ENCODE measurements at regions not wholly inside any gene's neighbourhood (a gene's known extent, or its start where the extent isn't known, plus 50 kb on each side); places are given as distances from the start of the nearest gene placed in this dataset.

DNA sequence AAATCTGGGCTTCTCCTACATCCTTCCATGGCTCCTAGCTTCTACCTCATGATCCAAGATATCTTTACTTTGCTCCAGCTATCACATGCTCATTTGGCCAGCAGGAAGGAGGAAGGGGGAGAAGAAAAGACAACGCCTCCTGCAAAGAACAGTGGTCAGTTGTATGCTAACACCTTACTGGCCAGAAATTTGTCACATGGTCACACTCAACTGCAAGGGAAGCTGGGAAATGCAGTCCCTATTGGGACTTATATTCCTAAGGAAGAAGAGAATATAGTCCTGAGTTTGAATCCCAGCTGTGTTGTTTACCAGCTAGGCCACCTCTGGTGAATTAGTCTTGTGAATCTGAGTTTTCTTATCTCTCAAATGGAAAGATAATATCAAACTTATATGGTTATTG lies 272.0 kb downstream of the BLID start:
- WGBS, 2 donors: 81 to 87% methylated on average over 1 of the region's 1 CpG

DNA sequence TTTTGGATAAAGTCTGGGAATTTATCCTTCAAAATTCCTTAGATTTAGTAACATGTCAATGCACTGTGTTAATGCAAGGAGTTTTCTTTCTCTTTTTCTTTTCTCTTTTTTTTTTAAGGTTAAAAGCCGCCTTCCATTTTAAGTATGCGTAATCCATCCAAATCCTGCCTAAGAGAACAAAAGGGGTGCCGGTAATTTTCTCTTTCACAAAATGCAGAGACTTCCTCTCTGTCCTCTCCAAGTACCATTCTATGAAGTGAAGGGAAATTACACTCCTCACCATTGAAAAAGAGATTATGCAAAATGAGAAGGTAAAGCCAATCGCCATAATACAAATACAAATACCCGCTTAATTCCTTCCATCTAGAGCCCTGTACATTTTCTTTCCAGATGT lies 273.8 kb downstream of the BLID start:
- TF ChIP-seq, protein P1, sequence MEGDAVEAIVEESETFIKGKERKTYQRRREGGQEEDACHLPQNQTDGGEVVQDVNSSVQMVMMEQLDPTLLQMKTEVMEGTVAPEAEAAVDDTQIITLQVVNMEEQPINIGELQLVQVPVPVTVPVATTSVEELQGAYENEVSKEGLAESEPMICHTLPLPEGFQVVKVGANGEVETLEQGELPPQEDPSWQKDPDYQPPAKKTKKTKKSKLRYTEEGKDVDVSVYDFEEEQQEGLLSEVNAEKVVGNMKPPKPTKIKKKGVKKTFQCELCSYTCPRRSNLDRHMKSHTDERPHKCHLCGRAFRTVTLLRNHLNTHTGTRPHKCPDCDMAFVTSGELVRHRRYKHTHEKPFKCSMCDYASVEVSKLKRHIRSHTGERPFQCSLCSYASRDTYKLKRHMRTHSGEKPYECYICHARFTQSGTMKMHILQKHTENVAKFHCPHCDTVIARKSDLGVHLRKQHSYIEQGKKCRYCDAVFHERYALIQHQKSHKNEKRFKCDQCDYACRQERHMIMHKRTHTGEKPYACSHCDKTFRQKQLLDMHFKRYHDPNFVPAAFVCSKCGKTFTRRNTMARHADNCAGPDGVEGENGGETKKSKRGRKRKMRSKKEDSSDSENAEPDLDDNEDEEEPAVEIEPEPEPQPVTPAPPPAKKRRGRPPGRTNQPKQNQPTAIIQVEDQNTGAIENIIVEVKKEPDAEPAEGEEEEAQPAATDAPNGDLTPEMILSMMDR (IDR thresholded peaks at IDR 0.05): no peak
- TF ChIP-seq POLR2A (IDR thresholded peaks at IDR 0.05): no peak
- no peak for DNase-seq (ENCODE audit: low spot score in 2 of 2)
- no peak overlapping the region for H3K4me3 ChIP-seq (ENCODE audit: low read depth, poor library complexity, severe bottlenecking)
- intact Hi-C loops (cut with DNase I; ENCODE audit: low total_unique reads): no loop called here
- 79 to 85% methylated on average over 5 of the region's 5 CpGs for WGBS, 2 donors

More for the DNA sequence above, 272.0 kb downstream of the BLID start:
- DNase-seq (ENCODE audit: low spot score in 2 of 2): no peak
- H3K4me3 ChIP-seq (ENCODE audit: low read depth, poor library complexity, severe bottlenecking): no peak overlapping the region
- no peak for TF ChIP-seq POLR2A (IDR thresholded peaks at IDR 0.05)
- TF ChIP-seq, protein P1 (IDR thresholded peaks at IDR 0.05): no peak
- intact Hi-C loops (cut with DNase I; ENCODE audit: low total_unique reads): no loop called here

- peak in 1 of 2 donors; percentile 84 for DNase-seq (ENCODE audit: low spot score in 2 of 2)
- intact Hi-C loops (cut with DNase I; ENCODE audit: low total_unique reads): no loop called here
- H3K4me3 ChIP-seq (ENCODE audit: low read depth, poor library complexity, severe bottlenecking): no peak overlapping the region
- 24 to 48% methylated on average over 5 of the region's 5 CpGs for WGBS, 2 donors
- no peak for TF ChIP-seq POLR2A (IDR thresholded peaks at IDR 0.05)
- TF ChIP-seq, protein P1 (IDR thresholded peaks at IDR 0.05): no peak
Observed at GRCh38 chr11:121841487-121842191, 274.4 kb downstream of the BLID start.

DNA sequence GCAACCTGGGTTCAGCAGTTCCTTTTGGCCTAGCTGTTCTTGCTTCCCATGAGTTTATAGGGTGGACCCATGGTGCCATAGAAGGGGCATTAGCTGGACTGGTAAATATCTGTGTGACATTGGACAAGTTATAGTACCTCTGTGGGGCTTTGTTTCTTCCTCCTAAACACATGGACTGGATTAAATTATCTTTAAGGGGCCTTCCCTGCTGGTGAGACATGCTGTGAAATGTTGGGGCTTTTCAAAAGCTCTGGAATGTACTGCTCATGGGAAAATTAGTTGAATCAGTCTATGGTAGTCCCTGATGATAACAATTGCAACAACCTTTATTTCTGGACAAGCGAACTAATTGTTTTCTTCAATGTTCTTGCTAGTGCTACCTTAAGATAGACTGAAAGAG lies 276.2 kb downstream of the BLID start:
- no peak for TF ChIP-seq POLR2A (IDR thresholded peaks at IDR 0.05)
- TF ChIP-seq, protein P1 (IDR thresholded peaks at IDR 0.05): no peak
- intact Hi-C loops (cut with DNase I; ENCODE audit: low total_unique reads): no loop called here
- no peak overlapping the region for H3K4me3 ChIP-seq (ENCODE audit: low read depth, poor library complexity, severe bottlenecking)
- DNase-seq (ENCODE audit: low spot score in 2 of 2): no peak
- WGBS, 2 donors: 89 to 93% methylated on average over 1 of the region's 1 CpG

- intact Hi-C loops (cut with DNase I; ENCODE audit: low total_unique reads): no loop called here
- H3K4me3 ChIP-seq (ENCODE audit: low read depth, poor library complexity, severe bottlenecking): no peak overlapping the region
- TF ChIP-seq, protein P1 (IDR thresholded peaks at IDR 0.05): no peak
- TF ChIP-seq POLR2A (IDR thresholded peaks at IDR 0.05): no peak
- 36 to 65% methylated on average over 1 of the region's 1 CpG for WGBS, 2 donors
- no peak for DNase-seq (ENCODE audit: low spot score in 2 of 2)
Observed at GRCh38 chr11:121838571-121838970, 277.4 kb downstream of the BLID start.

- DNase-seq (ENCODE audit: low spot score in 2 of 2): no peak
- TF ChIP-seq, protein P1 (IDR thresholded peaks at IDR 0.05): no peak
- TF ChIP-seq POLR2A (IDR thresholded peaks at IDR 0.05): no peak
- intact Hi-C loops (cut with DNase I; ENCODE audit: low total_unique reads): no loop called here
- H3K4me3 ChIP-seq (ENCODE audit: low read depth, poor library complexity, severe bottlenecking): no peak overlapping the region
Observed at GRCh38 chr11:121833970-121834369, 282.0 kb downstream of the BLID start.

Measured in lower leg skin (tissue), 4 donors.